Heart left ventricle (tissue), 13 donors: ENCODE measurements at regions not wholly inside any gene's neighbourhood (a gene's known extent, or its start where the extent isn't known, plus 50 kb on each side); places are given as distances from the start of the nearest gene placed in this dataset.
"Not testable (repeated sequence)": the region's sequence is repeated elsewhere in the genome, so short reads cannot be mapped to it uniquely, and the experiment has no call there.

Experiments
- CTCF ChIP-seq, 12 donors: fragments of 200-600 bp; sonication (generic) in 4 of 12; IDR thresholded peaks; one replicate each; pipeline versions ENCODE4 v1.5.0 to v1.8.0; 2018 to 2022; ENCODE audit warnings: antibody characterized with exemption in 12 of 12, mild to moderate bottlenecking in 5 of 12
- POLR2A ChIP-seq, 2 donors: fragments of 450-650 bp; IDR thresholded peaks; one replicate each; pipeline ENCODE4 v1.6.1; 2017; ENCODE audit warnings: antibody characterized with exemption in 2 of 2, mild to moderate bottlenecking in 2 of 2, moderate library complexity in 2 of 2
- donor health status: ischemic (EF 13 %, LVEDD 7.1; RV severe dilation, severe dysfunction).
- donor health status: DM: no; HTN: yes; CAD: no.
- donor health status: DM: no; HTN: no; CAD: no.
- donor health status: ischemic (EF 25% LVEDD 6.9; RV normal size, moderate dysfunction).
- donor health status: ischemic (EF 25% LVEDD 5.7; RV mildly dilated, moderate dysfunction).
- donor health status: ischemic (EF 35%, LVEDD 5.7; RV mildly dilated, moderate dysfunction).
- donor health status: nonischemic (EF 11% LVEDD 7.7; RV severe dilation, severe dysfunction).
- donor health status: DM: yes; HTN: yes; CAD: no.
- donor health status: PGD.
- donor health status: ischemic (EF 29% LVEDD 5.4; RV normal size, mild dysfunction).
- donor health status: nonischemic (EF 23%, LVEDD 6.1; RV moderate dilation, normal function).

GRCh38 chr5:12657914-12658474 is 753.7 kb upstream of the CTNND2 start:
- not testable (repeated sequence) for TF ChIP-seq CTCF, POLR2A (IDR thresholded peaks at IDR 0.05)
